Liver (tissue), 3 donors: ENCODE measurements at regions not wholly inside any gene's neighbourhood (a gene's known extent, or its start where the extent isn't known, plus 50 kb on each side); places are given as distances from the start of the nearest gene placed in this dataset.

Source experiments
- CTCF ChIP-seq: fragments of 150-350 bp; IDR thresholded peaks from 2 replicates; pipeline ENCODE4 v1.5.1; 2017; ENCODE audit warnings: improper control_type of control experiment, low read depth, low read length; ENCODE audit not compliant: missing input control
- EGR1 ChIP-seq, 2 donors: IDR thresholded peaks; 2 replicates each; pipeline ENCODE4 v1.6.1; 2016 to 2018; ENCODE audit warnings: antibody characterized with exemption in 2 of 2, low read depth in 2 of 2
- FOXA1 ChIP-seq: IDR thresholded peaks from 2 replicates; pipeline ENCODE4 v1.6.1; 2016; ENCODE audit warnings: antibody characterized with exemption
- GABPA ChIP-seq, 2 donors: IDR thresholded peaks in 1 of 2; conservative IDR thresholded peaks in 1 of 2; 2 replicates each; pipeline ENCODE4 v1.6.1; 2016; ENCODE audit warnings: antibody characterized with exemption in 2 of 2, mild to moderate bottlenecking in 1 of 2, moderate library complexity in 1 of 2
- JUND ChIP-seq, 2 donors: IDR thresholded peaks; 2 replicates each; pipeline ENCODE4 v1.6.1; 2016; ENCODE audit warnings: antibody characterized with exemption in 2 of 2
- SP1 ChIP-seq: IDR thresholded peaks from 2 replicates; pipeline ENCODE4 v1.6.1; 2018; ENCODE audit warnings: antibody characterized with exemption, mild to moderate bottlenecking
- TAF1 ChIP-seq: conservative IDR thresholded peaks from 2 replicates; pipeline ENCODE4 v1.6.1; 2016; ENCODE audit warnings: antibody characterized with exemption, mild to moderate bottlenecking
- ZBTB33 ChIP-seq: IDR thresholded peaks from 2 replicates; pipeline ENCODE4 v1.6.1; 2016; ENCODE audit warnings: antibody characterized with exemption
- TF ChIP-seq, protein P1 (sequence below): IDR thresholded peaks from 2 replicates; pipeline ENCODE4 v1.6.1; 2016; ENCODE audit warnings: antibody characterized with exemption, mild to moderate bottlenecking
- donor health status: healthy.
- donor health status: healthy.

DNA sequence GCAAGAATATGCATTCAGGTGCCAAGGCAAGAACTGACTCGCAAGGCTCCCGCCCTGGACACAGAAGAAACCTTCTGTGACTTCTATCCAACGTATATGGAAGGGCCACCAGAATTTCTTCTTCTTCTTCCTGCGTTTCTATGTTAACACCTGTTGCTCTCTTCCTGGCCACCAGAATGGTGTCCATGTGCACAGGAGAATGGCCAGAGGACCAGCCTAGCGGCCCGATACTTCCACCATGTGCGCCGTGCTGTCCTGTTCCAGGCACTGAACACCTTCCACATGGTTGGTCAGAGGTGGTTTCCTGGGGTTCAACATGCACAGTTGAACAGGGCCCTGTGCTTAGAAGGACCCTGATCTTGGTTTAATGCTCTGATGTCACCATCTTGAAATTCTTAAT lies 455.8 kb downstream of the BCL11B start:
- TF ChIP-seq TAF1 (no peak), EGR1 (IDR thresholded peaks at IDR 0.05; ENCODE audit: low read depth in 2 of 2) (no peak), SP1 (no peak), CTCF (no peak), ZBTB33 (no peak), JUND (IDR thresholded peaks at IDR 0.05) (no peak), FOXA1 (no peak), GABPA (IDR thresholded peaks at IDR 0.05 in 1 of 2, conservative IDR thresholded peaks at IDR 0.05 in 1 of 2) (no peak)
- TF ChIP-seq, protein P1, sequence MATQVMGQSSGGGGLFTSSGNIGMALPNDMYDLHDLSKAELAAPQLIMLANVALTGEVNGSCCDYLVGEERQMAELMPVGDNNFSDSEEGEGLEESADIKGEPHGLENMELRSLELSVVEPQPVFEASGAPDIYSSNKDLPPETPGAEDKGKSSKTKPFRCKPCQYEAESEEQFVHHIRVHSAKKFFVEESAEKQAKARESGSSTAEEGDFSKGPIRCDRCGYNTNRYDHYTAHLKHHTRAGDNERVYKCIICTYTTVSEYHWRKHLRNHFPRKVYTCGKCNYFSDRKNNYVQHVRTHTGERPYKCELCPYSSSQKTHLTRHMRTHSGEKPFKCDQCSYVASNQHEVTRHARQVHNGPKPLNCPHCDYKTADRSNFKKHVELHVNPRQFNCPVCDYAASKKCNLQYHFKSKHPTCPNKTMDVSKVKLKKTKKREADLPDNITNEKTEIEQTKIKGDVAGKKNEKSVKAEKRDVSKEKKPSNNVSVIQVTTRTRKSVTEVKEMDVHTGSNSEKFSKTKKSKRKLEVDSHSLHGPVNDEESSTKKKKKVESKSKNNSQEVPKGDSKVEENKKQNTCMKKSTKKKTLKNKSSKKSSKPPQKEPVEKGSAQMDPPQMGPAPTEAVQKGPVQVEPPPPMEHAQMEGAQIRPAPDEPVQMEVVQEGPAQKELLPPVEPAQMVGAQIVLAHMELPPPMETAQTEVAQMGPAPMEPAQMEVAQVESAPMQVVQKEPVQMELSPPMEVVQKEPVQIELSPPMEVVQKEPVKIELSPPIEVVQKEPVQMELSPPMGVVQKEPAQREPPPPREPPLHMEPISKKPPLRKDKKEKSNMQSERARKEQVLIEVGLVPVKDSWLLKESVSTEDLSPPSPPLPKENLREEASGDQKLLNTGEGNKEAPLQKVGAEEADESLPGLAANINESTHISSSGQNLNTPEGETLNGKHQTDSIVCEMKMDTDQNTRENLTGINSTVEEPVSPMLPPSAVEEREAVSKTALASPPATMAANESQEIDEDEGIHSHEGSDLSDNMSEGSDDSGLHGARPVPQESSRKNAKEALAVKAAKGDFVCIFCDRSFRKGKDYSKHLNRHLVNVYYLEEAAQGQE = no peak
